ENCODE measurements at regions not wholly inside any gene's neighbourhood (a gene's known extent, or its start where the extent isn't known, plus 50 kb on each side); places are given as distances from the start of the nearest gene placed in this dataset.

GRCh38 chr11:127307700-127308099 is 307.1 kb upstream of the KIRREL3 start:
- TF ChIP-seq CTCF (IDR thresholded peaks at IDR 0.05; ENCODE audit: low read depth, low read length, poor library complexity, severe bottlenecking) = no peak
- TF ChIP-seq EZH2phosphoT487 (IDR thresholded peaks at IDR 0.05; ENCODE audit: borderline replicate concordance, low read length) = no peak

All from DOHH2 (cell line).